GM19324 (cell line): ENCODE measurements at regions not wholly inside any gene's neighbourhood (a gene's known extent, or its start where the extent isn't known, plus 50 kb on each side); places are given as distances from the start of the nearest gene placed in this dataset.

ENCODE experiments used
- ATAC-seq: cut with Tn5 transposase; IDR thresholded peaks from one replicate; pipeline ENCODE4 v1.9.1; 2021; ENCODE audit warnings: mild to moderate bottlenecking, moderate library complexity; ENCODE audit not compliant: unreplicated experiment, low FRiP score

DNA sequence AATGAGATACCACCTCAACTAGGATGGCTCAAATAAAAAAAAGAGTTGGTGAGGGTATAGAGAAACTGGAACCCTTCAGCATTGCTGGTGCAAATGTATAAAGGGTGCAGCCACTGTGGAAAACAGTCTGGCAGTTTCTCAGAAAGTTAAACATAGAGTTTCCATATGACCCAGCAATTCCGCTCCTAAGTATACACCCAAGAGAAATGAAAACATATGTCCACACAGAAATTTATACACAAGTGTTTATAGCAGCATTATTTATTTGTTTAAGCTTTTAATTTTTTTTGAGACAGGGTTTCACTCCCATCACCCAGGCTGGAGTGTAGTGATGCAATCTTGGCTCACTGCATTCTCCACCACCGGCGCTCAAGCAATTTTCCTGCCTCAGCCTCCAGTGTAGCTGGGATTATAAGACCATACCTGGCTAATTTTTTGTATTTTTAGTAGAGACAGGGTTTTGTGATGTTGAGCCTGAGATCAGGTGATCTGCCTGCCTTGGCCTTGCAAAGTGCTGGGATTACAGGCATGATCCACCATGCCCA, 118.2 kb upstream of the KIF5B start:
- ATAC-seq, result no peak

DNA sequence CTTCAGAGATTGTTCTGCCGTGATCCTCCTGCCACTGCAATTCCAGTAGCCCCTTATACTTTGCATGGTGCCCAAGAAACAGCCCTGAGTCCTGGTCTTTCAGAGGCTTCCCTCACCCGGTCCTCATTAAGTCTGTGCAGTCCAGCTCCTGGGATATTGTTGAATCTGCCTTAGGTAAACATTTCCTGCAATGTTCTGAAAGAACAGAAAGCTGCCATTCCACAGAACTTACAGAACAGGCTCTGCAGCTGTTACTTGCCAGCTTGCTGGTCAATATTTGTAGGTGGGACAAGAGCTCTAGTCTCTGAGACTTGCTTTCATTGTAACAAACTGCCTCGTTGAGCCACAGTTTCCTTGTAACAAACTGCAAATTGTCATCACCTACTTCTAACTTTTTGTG, 115.0 kb upstream of the KIF5B start:
- no peak for ATAC-seq

DNA sequence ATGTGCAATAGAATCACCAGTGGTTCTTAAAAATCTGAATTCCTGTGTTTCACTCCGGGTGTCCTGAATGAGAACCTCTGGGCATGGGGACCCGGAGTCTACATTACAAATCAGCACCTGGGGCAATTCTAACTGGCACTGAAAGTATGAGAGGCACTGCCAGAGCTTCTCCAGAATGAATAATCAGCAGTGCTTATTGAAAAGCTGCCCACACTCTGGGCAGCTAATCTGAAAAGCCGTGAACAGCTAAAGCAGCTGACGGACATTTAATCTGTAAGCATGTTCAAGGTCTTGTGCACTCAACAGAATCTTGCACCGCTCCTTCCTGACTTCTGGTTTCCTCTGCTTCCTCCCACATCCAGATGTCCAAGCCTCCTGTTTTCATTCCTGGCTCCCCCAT, 113.3 kb upstream of the KIF5B start:
- no peak for ATAC-seq

DNA sequence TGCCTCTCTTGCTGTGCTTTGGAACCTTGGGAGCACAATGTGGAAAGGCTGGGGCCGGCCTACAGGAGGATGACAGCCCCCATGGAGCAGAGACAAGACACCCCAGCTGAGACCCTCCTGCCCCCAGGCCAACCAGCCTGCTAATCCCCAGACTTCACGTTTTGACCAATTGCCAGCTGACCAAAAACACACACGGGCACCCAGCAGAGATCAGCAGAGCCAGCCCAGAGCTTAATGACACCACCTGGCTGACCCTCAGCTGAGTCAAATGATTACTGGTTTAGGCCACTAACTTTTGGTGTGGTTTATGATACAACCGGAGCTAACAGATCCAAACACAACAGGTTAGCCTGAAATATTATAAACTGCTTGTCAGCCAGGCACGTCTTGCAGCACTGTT, 111.2 kb upstream of the KIF5B start:
- no peak for ATAC-seq

DNA sequence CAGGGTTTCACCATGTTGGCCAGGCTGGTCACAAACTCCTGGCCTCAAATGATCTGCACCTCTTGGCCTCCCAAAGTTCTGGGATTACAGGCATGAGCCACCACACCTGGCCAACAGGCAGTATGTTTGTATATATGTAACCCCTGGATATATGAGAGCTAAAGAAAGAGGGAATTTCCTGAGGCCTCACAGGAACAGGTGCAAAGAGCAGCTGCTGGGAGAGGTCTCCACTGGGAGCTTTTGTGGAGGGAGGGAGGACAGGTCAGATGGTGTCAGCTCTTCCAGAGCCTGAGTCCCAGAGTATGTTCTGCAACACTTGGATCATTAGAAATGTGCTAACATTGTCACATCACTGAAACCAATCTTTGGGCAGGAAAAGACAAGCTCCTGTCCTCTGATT, 110.1 kb upstream of the KIF5B start:
- no peak for ATAC-seq

DNA sequence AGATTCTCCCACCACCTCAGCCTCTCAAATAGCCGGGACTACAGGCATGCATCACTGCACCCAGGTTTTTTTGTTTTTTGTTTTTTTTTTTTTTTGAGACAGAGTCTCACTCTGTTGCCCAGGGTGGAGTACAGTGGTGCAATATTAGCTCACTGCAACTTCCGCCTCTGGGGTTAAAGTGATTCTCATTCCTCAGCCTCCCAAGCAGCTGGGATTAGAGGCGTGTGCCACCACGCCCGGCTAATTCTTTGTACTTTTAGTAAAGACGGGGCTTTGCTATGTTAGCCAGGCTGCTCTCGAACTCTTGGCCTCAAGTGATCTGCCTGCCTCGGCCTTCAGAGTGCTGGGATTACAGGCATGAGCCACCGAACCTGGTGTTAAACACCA, 107.5 kb upstream of the KIF5B start:
- ATAC-seq, result no peak

DNA sequence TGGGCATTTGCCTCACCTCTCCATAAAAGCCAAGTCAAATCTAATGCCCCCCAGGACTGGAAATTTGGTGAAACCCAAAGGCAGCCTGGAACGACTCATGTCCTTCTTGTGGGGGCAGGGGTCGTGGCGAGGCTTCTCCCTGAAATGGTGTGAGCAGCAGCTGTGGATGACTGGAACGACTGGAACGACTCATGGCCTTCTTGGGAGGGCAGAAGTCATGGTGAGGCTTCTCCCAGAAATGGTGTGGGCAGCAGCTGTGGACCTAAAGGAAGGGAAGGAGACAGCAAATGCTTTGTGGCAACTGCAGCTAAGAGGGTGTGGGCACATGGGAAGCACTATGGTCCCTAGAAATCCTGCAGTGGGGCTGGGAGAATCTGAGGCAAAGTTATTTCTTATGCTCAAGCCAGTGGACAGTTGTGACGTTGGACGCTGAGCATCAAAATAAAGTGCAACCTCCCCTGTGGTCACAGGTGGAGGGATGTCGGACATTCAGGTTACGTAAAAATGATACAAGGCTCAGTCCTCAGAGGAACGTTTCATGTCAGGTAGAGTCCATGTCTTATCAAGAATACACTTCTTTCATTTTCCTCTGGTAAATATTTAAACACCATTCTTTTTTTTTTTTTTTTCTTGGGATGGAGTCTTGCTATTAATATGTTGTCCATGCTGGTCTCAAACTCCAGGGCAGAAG, 107.0 kb upstream of the KIF5B start:
- no peak for ATAC-seq

DNA sequence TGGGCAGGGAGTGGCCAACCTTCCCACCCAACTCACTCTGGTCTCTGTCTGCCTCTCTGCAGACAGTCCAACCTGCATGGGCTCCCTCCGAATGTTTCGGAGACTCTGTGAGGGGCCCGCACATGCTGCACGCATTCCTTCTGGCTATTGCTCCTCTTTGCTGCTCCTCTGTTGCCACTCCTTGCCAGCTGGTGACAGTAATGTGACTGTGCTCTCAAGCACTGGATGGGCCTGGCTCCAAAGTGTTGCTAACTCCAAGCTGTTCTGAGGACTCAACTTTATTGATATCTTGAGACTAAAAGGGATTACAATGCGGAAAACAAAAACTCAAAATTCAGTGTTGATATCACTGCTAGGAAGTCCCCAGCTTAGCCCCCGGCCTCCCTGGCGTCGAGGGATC, 105.4 kb upstream of the KIF5B start:
- ATAC-seq, result no peak

DNA sequence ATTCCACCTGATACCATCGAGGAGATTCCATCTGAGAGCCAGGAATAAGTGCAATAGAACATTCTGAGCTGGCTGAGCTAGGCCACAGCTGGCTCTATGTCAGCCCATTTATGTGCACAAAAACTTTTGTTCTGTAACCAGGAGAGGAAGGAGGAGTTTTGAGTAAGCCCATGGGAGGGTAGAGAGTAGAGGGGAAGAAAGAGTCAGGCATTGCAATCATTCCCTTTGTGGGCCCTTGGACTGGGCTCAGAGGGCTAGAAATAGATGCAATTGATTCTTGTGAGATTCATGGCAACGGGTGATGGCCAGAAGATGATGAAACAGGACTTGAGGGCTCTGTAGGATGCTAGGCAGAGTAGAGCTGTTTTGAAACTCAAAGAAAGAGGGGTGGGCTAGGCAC, 104.6 kb upstream of the KIF5B start:
- ATAC-seq, result no peak

DNA sequence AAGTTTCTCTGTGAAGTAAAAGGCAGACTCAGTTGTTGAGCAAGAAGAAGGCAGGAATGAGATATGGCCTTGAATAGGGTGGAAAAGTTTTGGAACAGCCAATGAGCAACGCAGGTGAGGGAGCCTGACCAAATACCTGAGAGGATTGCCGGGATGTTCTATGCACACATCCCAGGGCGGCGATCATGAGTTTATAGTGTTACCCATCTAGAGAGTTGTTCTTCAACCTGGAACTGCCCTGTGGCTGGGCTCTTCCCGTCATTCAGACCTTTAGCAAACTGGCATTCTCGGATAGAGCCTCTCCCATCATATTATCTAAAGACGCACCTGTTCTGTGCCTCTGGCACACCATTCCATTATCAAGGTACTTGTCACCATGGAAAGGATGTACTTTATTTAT, 103.0 kb upstream of the KIF5B start:
- no peak for ATAC-seq

DNA sequence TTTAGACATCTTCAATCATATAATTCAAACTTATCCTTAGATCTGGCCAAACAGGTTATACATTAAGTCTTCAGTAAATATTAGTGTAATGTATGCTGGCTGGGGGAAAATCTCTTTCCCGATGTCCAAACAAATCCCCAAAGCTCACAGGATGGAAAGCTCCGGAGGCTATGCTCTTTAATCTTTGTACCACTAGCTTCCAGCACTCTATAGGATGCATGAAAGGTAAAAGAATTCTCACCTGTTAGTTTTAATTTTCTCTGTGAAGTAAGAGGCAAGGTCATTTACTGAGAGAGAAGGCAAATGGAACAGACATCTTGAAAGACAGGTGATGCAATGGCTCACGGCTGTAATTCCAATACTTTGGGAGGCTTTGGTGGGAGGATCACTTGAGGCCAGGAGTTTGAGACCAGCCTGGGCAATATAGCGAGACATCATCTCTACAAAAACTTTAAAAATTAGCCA, 99.8 kb upstream of the KIF5B start:
- ATAC-seq, result no peak

DNA sequence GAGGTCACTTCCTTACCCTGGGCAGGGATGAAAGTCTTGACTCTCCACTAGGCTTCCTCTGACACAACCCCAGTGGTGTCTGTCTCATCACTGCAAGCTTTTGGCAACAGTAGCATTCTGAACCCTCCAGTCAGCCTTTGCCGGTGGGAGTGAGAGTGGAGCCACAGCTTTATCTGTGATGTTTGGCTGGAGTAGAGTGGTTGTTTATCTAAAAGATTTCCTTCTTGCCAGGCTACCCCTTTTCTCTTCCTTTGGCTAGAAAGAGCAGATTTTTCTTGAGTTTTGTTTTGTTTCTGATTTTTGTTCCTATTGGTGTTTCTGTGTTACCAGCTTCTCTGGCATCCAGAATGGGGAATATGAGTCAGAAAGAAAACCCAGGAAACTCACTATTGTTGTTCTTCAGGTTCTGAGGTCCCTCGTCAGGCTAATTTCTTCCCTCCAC, 98.9 kb upstream of the KIF5B start:
- ATAC-seq, result no peak

DNA sequence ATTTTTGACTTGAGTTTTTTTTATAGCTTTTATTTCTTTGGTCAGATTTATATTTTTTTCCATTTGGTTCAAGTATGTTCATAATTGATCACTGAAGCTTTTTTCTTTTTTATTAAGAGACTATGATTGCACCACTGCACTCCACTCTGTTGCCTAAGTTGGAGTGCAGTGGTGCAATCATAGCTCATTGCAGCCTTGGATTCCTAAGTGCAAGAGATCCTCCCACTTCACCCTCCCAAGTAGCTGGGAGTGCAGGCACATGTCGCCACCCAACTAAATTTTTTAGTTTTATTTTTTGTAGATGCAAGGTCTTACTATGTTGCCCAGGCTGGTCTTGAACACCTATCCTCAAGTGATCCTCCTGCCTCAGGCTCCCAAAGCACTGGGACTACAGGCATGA, 97.7 kb upstream of the KIF5B start:
- ATAC-seq, result no peak

DNA sequence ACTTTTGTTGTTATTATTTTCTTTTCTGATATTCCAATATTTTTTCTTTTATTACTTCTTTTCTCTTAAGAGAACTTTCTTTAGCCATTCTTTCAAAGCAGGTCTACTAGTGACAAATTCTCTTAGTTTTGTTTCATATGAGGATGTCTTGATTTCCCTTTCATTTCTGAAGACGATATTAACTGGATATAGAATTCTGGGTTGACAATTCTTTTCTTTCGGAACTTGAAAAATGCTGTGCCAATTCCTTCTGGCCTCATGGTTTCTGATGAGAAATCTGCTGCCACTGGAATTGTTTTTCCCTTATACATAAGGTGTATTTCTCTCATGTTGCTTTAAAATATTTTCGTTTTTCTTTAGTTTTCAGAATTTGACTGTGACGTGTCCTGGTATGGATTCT, 97.0 kb upstream of the KIF5B start:
- ATAC-seq, result no peak

DNA sequence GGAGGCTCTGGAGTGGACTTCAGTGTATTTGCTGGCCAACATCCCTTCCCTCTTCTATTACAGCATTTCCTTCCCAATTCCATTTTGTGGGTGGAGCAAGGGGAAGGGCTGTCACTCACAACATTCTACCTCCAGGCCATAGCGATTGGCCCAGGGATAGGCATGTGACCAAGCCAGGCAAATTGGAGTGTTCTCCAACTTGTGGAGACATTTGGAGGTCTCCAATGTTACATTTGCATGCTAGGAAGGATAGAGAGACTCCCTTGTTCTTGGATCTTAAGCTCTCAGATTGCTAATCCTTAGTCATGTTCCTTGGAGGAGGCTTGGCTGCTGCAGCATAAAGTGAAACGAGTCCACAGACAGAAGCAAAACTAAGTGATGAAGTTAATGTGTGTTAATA, 95.6 kb upstream of the KIF5B start:
- no peak for ATAC-seq

DNA sequence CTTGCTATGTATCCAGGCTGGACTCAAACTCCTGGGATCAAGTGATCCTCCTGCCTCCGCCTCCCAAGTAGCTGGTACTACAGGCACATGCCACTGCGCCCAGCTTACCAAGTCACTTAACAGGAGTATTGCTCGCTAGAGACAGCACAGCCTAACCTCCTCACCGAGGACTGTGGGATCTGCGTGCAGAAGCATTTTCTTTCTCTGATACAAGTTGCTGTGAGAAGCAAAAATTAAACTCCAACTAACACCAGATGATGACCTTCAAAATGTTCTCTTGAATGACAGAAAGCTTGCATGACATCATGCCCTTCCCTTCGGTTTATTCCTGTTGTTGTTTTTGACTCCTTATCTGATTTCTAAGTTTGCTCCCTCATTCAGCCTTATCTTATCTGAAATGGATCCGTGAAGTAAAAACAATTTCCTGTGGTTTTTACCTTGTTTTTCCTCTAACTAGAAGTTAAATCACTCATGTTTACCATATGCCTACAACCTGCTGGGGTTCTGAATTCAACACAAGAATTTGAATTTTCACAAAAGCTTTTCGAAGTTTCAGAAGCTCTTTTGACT, 94.4 kb upstream of the KIF5B start:
- no peak for ATAC-seq

DNA sequence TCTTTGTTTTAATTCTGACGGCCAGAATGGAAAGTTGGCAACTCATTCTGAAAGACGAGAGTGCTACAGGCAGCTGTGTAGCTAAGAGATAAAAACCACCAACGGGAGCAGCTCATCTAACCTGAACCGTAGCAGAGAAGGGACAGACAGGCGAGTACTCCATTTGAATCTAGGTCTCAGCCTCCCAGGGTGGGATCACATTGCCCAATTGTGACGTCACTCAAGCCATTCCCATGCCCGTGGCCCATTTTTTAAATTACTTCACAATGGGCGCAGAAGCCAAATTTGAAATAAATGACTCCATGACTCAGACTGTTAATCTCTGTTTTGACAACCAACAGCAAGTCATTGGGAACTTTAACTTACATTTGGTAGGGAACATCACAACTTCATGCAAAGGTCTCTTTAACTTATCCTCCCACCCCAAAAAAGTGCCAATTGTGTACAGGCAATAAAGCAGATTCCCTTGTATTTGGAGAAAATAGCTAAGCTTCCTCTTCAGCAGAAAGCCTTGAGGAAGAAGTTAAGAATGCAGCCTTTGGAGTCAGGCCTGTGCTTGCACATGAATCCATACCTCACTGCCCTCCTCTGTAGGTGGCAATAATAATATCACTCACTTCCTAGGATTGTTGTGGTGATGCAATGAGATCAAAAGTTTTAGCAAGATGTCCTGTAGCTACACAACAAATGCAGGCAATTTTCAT, 93.2 kb upstream of the KIF5B start:
- ATAC-seq, result no peak

DNA sequence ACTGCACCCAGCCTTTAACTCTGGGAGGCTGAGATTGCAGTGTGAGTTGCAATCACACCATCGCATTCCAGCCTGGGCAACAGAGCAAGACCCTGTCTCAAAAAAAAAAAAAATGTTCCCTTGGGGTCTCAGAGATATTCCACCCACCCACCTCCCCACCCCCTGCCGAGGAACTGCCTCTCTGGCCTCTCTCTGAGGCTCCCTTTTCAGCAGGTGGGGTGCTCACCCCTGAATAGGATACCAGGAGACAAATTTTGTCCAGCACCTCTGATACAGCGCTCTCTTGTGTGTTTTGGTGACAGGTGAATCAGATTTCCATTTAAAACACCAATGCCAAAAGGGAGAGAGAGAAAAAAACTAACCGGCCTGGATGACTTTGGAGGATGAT, 92.6 kb upstream of the KIF5B start:
- no peak for ATAC-seq

DNA sequence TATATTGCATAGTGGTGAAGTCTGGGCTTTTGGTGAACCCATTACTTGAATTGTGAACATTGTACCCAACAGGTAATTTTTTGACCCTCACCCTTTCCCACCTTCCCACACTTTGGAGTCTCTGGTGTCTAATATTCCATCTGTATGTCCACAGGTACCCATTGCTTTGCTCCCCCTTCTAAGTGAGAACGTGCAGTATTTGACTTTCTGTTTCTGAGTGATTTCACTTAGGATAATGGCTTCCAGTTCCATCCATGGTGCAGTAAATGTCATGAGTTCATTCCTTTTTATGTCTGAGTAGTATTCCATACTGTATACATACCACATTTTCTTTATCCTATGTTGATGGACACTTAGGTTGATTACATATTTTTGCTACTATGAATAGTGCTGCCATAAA, 91.5 kb upstream of the KIF5B start:
- no peak for ATAC-seq

DNA sequence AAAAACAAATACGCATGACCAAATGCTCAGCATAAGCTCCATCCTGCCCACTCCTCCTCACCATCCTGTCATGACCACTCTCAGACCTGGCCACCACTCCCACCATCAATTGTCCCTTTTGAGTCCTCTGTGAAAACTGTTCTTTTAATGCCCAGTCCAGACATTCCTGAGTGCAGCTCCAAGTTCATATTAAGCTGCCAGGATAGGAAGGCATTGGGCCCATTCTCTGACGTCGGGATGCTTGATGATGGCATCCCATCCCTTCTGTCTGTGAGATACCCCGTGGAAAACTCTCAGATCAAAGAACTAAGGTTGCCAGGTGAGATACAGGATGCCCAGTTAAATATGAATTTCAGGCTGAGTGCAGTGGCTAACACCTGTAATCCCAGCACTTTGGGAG, 89.9 kb upstream of the KIF5B start:
- ATAC-seq, result no peak

DNA sequence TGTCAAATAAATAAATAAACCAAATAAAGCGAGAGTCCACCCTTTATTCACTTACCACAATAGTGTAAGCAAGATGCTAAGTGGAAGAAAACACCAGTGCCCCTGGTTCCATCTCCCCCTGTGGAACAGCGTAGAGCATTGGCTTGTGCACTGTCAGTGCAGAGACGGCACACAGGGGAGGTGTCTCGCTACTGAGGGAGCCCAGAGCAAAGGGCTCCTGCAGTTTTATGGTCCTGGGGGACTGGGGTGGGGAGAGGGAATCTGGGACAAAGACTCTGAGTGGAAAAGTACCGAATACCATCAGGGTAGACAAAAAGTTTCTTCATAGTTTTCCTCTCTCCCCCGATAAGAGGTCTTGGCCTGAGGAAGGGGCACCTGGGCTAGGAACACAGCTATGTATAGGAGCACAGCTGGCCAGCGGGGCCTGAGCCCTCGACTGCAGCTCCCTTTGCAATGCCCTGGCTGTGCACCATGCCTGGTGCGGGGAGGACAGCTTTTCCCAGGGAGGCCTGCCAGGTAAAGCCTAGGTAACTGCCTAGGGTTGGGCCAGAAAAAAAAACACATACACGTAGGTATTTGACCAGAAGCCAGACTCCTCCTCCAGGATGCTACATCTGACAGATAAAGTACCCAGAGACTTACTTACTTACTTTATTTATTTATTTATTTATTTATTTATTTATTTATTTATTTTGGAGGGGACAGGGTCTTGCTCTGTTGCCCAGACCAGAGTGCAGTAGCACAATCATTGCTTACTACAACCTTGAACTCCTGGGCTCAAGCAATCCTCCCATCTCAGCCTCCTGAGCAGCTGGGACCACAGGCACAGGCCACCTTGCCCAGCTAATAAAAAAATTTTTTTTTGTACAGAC, 88.8 kb upstream of the KIF5B start:
- ATAC-seq, result no peak
